SH-SY5Y (cell line): ENCODE measurements at regions not wholly inside any gene's neighbourhood (a gene's known extent, or its start where the extent isn't known, plus 50 kb on each side); places are given as distances from the start of the nearest gene placed in this dataset.

Source experiments
- GATA2 ChIP-seq: IDR thresholded peaks from 2 replicates; pipeline ENCODE4 v1.6.1; 2011; ENCODE audit warnings: mild to moderate bottlenecking, low read depth, low read length
- GATA3 ChIP-seq: IDR thresholded peaks from 2 replicates; pipeline ENCODE4 v1.6.1; 2011; ENCODE audit warnings: low read depth, mild to moderate bottlenecking, low read length, moderate library complexity

- TF ChIP-seq GATA3: no peak
- TF ChIP-seq GATA2: no peak
Observed at GRCh38 chr16:86249631-86250030, 260.7 kb upstream of the FOXF1 start.

GRCh38 chr16:86251682-86252081 lies 258.6 kb upstream of the FOXF1 start:
- TF ChIP-seq GATA3: no peak

GRCh38 chr16:86252596-86252995 lies 257.7 kb upstream of the FOXF1 start:
- TF ChIP-seq GATA2 (no peak), GATA3 (no peak)

- no peak for TF ChIP-seq GATA2
- TF ChIP-seq GATA3: no peak
Observed at GRCh38 chr16:86255966-86256365, 254.4 kb upstream of the FOXF1 start.

- TF ChIP-seq GATA3 (no peak), GATA2 (no peak)
Observed at GRCh38 chr16:86256995-86257394, 253.3 kb upstream of the FOXF1 start.

GRCh38 chr16:86257546-86257945 lies 252.8 kb upstream of the FOXF1 start:
- TF ChIP-seq GATA3 (no peak), GATA2 (no peak)

- no peak for TF ChIP-seq GATA3
- TF ChIP-seq GATA2: no peak
Observed at GRCh38 chr16:86258713-86259112, 251.6 kb upstream of the FOXF1 start.

- TF ChIP-seq GATA3 (no peak), GATA2 (no peak)
Observed at GRCh38 chr16:86259499-86259898, 250.8 kb upstream of the FOXF1 start.

GRCh38 chr16:86261379-86261778 lies 248.9 kb upstream of the FOXF1 start:
- no peak for TF ChIP-seq GATA2
- no peak for TF ChIP-seq GATA3

- TF ChIP-seq GATA3: no peak
Observed at GRCh38 chr16:86270696-86271095, 239.6 kb upstream of the FOXF1 start.

GRCh38 chr16:86272744-86273143 lies 237.6 kb upstream of the FOXF1 start:
- TF ChIP-seq GATA2 (no peak), GATA3 (no peak)

- no peak for TF ChIP-seq GATA3
- TF ChIP-seq GATA2: no peak
Observed at GRCh38 chr16:86277221-86277620, 233.1 kb upstream of the FOXF1 start.

GRCh38 chr16:86281421-86281820 lies 228.9 kb upstream of the FOXF1 start:
- no peak for TF ChIP-seq GATA2
- TF ChIP-seq GATA3: no peak

GRCh38 chr16:86283944-86284343 lies 226.4 kb upstream of the FOXF1 start:
- TF ChIP-seq GATA2: no peak
- TF ChIP-seq GATA3: no peak

- TF ChIP-seq GATA3: no peak
- TF ChIP-seq GATA2: no peak
Observed at GRCh38 chr16:86285421-86285820, 224.9 kb upstream of the FOXF1 start.
